RWPE1 (cell line): ENCODE measurements at regions not wholly inside any gene's neighbourhood (a gene's known extent, or its start where the extent isn't known, plus 50 kb on each side); places are given as distances from the start of the nearest gene placed in this dataset.

ENCODE experiments used
- CTCF ChIA-PET: fragments of 350-600 bp; sonication (Branson Sonifier 250); formaldehyde crosslinking; extraction: SDS; loops from one replicate; lab custom pipeline; 2021; lab: Yijun Ruan, JAX
- POLR2A ChIA-PET: fragments of 400-600 bp; formaldehyde crosslinking; extraction: SDS; loops from one replicate; lab custom pipeline; 2020; ENCODE audit warnings: antibody characterized with exemption; ENCODE audit not compliant: low non-redundant PET; lab: Yijun Ruan, JAX
- DNase-seq: peaks from one replicate; pipeline ENCODE4 v3.0.0; 2012; ENCODE audit warnings: low spot score
- H3K27ac ChIP-seq: fragments of 450-650 bp; 2 replicates; pipeline ENCODE4 v1.5.1; 2017
- TF ChIP-seq, protein P1 (sequence below): fragments of 450-650 bp; conservative IDR thresholded peaks from 2 replicates; pipeline ENCODE4 v1.5.1; 2017; ENCODE audit warnings: low read depth, mild to moderate bottlenecking

DNA sequence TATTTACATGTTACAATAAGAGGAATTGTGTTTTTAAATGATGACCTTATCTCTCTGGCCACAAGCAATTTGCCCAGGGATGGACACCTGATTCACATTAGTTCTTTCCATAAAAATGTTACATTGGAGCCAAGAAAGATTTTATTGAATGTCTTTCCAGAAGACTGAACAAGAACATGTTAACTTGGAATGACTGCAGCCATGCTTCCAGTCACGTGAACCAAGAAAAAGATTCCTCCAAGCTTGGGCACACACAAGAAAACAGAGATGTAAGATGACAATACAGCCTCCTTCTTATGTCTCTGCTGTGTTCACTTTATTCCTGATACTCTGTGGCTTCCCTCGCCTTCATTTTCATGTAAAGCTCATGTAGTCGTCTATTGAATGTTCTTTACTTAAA lies 737.6 kb downstream of the TRIML1 start:
- CTCF ChIA-PET, result interaction anchor here (0.6 kb wide), 1 partner anchor 84 kb away, joined by 4 read pairs; no protein-coding TSS in a partner anchor
- POLR2A ChIA-PET, result no interaction called here
- TF ChIP-seq, protein P1, sequence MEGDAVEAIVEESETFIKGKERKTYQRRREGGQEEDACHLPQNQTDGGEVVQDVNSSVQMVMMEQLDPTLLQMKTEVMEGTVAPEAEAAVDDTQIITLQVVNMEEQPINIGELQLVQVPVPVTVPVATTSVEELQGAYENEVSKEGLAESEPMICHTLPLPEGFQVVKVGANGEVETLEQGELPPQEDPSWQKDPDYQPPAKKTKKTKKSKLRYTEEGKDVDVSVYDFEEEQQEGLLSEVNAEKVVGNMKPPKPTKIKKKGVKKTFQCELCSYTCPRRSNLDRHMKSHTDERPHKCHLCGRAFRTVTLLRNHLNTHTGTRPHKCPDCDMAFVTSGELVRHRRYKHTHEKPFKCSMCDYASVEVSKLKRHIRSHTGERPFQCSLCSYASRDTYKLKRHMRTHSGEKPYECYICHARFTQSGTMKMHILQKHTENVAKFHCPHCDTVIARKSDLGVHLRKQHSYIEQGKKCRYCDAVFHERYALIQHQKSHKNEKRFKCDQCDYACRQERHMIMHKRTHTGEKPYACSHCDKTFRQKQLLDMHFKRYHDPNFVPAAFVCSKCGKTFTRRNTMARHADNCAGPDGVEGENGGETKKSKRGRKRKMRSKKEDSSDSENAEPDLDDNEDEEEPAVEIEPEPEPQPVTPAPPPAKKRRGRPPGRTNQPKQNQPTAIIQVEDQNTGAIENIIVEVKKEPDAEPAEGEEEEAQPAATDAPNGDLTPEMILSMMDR, result no peak
- no peak for DNase-seq
- H3K27ac ChIP-seq, result no peak overlapping the region

DNA sequence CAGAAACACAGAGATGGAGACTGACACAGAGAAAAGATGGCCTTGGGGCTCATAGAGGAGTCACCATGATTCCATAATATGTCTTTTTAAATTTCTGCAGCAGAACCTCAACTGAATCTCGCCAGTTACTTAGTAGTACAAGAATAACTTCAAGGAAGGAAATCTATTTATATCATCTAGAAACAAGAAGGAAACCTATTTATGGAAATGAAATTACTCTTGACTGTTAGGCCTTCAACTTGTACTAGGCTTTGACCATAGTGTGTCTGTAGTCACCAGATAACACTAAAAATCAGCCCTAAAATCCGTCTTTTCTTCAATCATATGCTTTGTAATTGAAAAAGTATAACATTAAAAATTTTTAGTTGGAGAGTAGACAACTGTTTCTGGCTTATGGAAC lies 740.4 kb downstream of the TRIML1 start:
- DNase-seq, result no peak

DNA sequence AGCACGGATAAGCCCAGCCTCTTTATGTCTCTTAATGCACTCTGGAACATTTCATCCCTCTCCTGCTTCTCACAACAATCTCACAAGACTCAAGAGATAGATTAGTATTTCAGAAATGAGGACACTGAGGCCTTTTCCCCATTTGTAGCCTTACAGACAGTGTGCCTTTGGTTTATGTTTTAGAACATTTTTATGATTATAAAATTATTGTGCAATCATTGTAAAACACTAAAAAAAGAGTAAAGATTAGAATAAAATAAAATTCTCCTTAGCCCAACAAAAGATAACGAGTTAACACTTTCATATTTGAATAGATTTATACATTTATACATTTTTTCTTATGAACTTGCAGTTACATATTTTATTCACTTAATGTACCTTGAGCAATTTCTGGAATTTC lies 748.7 kb downstream of the TRIML1 start:
- ChIA-PET POLR2A (no interaction called here), CTCF (no interaction called here)
- TF ChIP-seq, protein P1, result no peak
- no peak overlapping the region for H3K27ac ChIP-seq
- DNase-seq, result no peak

More for the DNA sequence above, 740.4 kb downstream of the TRIML1 start:
- ChIA-PET CTCF (no interaction called here), POLR2A (no interaction called here)
- H3K27ac ChIP-seq, result no peak overlapping the region
- TF ChIP-seq, protein P1, result no peak

DNA sequence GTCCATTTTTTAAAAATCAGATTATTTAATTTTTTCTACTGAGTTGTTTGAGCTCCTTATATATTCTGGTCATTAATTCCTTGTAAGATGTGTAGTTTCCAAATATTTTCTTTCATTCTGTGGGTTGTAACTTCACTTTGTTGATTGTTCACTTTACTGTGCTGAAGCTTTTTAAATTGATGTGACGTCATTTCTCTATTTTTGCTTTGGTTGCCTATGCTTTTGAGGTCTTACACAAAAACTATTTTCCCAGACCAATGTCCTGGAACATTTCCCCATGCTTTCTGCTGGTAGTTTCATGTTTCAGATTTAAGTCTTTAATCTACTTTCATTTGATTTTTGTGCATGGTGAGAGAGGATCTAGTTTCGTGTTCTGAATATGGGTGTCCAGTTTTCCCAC lies 753.6 kb downstream of the TRIML1 start:
- DNase-seq, result no peak
- POLR2A ChIA-PET, result no interaction called here
- H3K27ac ChIP-seq, result no peak overlapping the region
- CTCF ChIA-PET, result no interaction called here
- TF ChIP-seq, protein P1, result no peak

DNA sequence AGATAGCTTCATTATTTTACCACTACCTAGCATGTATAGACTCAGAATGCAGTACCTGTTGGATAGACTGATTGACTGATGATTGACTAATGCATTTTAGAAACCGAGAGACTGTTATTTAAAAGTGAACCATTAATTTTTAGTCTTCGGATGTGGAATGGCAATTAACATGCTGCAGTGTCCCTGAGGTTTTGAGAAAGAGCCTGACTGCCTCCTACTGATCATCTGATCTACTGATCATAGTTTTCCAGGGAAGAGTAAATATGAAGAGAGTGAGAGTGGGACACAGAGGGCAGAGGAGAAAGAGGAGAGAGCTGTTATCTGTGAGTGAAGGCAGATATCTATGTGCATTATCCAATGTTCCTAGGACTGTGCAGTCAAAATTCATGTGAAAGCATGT lies 764.7 kb downstream of the TRIML1 start:
- ChIA-PET CTCF (no interaction called here), POLR2A (no interaction called here)
- DNase-seq, result no peak
- TF ChIP-seq, protein P1, result no peak
- no peak overlapping the region for H3K27ac ChIP-seq

DNA sequence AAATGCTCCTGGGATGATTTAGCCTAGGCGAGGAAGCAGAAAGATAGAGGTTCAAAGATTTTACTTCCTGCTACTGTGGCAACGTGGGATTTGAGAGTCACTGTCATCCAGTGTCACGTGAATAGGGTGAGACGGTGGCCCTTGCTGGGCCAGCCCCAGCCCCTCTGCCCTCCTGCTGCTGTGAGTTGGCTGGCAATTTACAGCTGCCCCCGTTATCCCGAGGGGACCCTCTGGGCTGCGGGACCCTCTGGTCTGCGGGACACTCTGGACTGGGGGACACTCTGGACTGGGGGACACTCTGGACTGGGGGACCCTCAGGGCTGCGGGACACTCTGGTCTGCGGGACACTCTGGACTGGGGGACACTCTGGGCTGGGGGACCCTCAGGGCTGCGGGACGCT lies 765.4 kb downstream of the TRIML1 start:
- CTCF ChIA-PET, result no interaction called here
- no peak for DNase-seq
- TF ChIP-seq, protein P1, result no peak
- POLR2A ChIA-PET, result no interaction called here
- H3K27ac ChIP-seq, result no peak overlapping the region

DNA sequence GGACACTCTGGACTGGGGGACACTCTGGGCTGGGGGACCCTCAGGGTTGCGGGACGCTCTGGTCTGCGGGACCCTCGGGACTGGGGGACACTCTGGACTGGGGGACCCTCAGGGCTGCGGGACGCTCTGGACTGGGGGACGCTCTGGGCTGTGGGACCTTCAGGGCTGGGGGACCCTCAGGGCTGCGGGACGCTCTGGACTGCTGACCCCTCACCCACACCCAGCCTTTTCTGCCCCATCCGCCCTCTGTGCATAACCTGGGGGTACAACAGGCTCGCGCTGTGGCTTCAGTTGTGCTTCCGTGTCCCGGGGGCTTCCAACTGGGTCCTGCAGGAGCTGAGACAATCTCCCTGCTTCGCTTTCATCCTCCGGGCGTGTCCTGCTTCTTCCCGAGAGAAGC lies 766.0 kb downstream of the TRIML1 start:
- CTCF ChIA-PET, result no interaction called here
- DNase-seq, result no peak
- TF ChIP-seq, protein P1, result no peak
- H3K27ac ChIP-seq, result no peak overlapping the region
- POLR2A ChIA-PET, result no interaction called here
